Endodermal cell (in vitro differentiated cells): ENCODE measurements at regions not wholly inside any gene's neighbourhood (a gene's known extent, or its start where the extent isn't known, plus 50 kb on each side); places are given as distances from the start of the nearest gene placed in this dataset.

Experiments used
- DNase-seq: peaks from one replicate; pipeline ENCODE4 v3.0.0-alpha.2; 2017
- H3K27ac ChIP-seq: 2 replicates; pipeline ENCODE4 v1.5.1; 2013; ENCODE audit warnings: mild to moderate bottlenecking, low read depth, low read length, moderate library complexity
- H3K27me3 ChIP-seq: 2 replicates; pipeline ENCODE4 v1.6.1; 2013; ENCODE audit warnings: mild to moderate bottlenecking, low read length, moderate library complexity; ENCODE audit not compliant: insufficient read depth, control insufficient read depth, poor library complexity, severe bottlenecking
- H3K36me3 ChIP-seq: 2 replicates; pipeline ENCODE4 v1.7.0; 2013; ENCODE audit warnings: mild to moderate bottlenecking, low read length, moderate library complexity; ENCODE audit not compliant: control insufficient read depth, insufficient read depth
- H3K4me1 ChIP-seq: one replicate; pipeline ENCODE4 v1.7.0; 2013; ENCODE audit warnings: low read length; ENCODE audit not compliant: control insufficient read depth, insufficient read depth
- H3K4me3 ChIP-seq: 2 replicates; pipeline ENCODE4 v1.5.1; 2013; ENCODE audit warnings: mild to moderate bottlenecking, low read length, moderate library complexity
- H3K9ac ChIP-seq: 2 replicates; pipeline ENCODE4 v1.6.1; 2013; ENCODE audit warnings: mild to moderate bottlenecking, low read length, moderate library complexity; ENCODE audit not compliant: poor library complexity, severe bottlenecking; ENCODE audit errors: extremely low read depth
- H3K9me3 ChIP-seq: 2 replicates; pipeline ENCODE4 v1.6.1; 2013; ENCODE audit warnings: mild to moderate bottlenecking, low read length, moderate library complexity; ENCODE audit not compliant: control insufficient read depth
- H3K27ac Mint-ChIP-seq: 2 replicates; pipeline ENCODE4 v1.8.0; 2020; ENCODE audit warnings: mixed read lengths
- H3K27me3 Mint-ChIP-seq: 2 replicates; pipeline ENCODE4 v1.8.0; 2021; ENCODE audit warnings: mild to moderate bottlenecking, mixed read lengths; ENCODE audit not compliant: insufficient read depth
- H3K36me3 Mint-ChIP-seq: 2 replicates; pipeline ENCODE4 v1.8.0; 2020; ENCODE audit warnings: low read depth, mixed read lengths
- H3K4me1 Mint-ChIP-seq: 2 replicates; pipeline ENCODE4 v1.8.0; 2020; ENCODE audit warnings: mixed read lengths
- H3K4me3 Mint-ChIP-seq: 2 replicates; pipeline ENCODE4 v1.8.0; 2020; ENCODE audit warnings: mild to moderate bottlenecking, moderate library complexity, mixed read lengths
- H3K9me3 Mint-ChIP-seq: 2 replicates; pipeline ENCODE4 v1.8.0; 2020; ENCODE audit warnings: mild to moderate bottlenecking, mixed read lengths
- CTCF ChIP-seq: fragments of 200-600 bp; sonication (generic); conservative IDR thresholded peaks from 2 replicates; pipeline ENCODE4 v1.5.0; 2021; ENCODE audit warnings: antibody characterized with exemption, mild to moderate bottlenecking
- WGBS, 2 experiments: methylation state at CpG; one replicate each; pipeline versions ENCODE4 v1.1.5 to v1.1.7; 2013; ENCODE audit warnings: missing lambda C conversion rate in 2 of 2, mixed read lengths in 1 of 2; ENCODE audit not compliant: insufficient coverage in 1 of 2, insufficient read length in 1 of 2; 5-methylcytosine and 5-hydroxymethylcytosine counted together

GRCh38 chr11:19576903-19577302 lies 135.7 kb upstream of the NAV2 start:
- no peak overlapping the region for H3K4me3 Mint-ChIP-seq
- no peak for DNase-seq
- 90 to 97% methylated on average over 6 of the region's 6 CpGs for WGBS, 2 experiments
- no peak overlapping the region for H3K9ac ChIP-seq
- no peak overlapping the region for H3K4me3 ChIP-seq
- H3K36me3 ChIP-seq: no peaks in the 10 kb centered on the region
- no peak overlapping the region for H3K27ac ChIP-seq
- no peaks in the 10 kb centered on the region for H3K27me3 ChIP-seq
- no peak for TF ChIP-seq CTCF
- peaks cover 2% of the 10 kb centered on the region for H3K27me3 Mint-ChIP-seq
- no peaks in the 10 kb centered on the region for H3K9me3 ChIP-seq
- peaks cover 16% of the 10 kb centered on the region for H3K4me1 Mint-ChIP-seq
- no peaks in the 10 kb centered on the region for H3K4me1 ChIP-seq
- H3K36me3 Mint-ChIP-seq: no peaks in the 10 kb centered on the region
- no peaks in the 10 kb centered on the region for H3K9me3 Mint-ChIP-seq
- H3K27ac Mint-ChIP-seq: no peak overlapping the region

DNA sequence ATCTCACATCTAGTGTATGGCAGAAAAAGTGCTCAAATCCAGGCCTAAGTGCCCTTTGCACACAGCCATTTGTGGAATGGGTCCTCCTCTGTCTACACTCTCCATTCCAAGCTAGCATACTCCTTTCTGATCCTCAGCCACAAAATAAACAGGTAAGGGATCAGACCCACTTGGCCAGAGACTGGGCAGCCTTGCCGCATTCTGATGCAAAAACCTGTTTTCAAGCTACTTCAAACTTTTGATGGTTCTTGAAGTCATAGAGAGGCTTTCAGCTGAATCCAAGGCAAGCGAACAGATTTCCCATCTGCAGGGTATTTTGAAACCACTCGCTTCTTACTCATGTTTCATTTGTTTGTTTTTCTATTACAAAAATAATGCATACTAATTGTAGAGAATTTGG lies 136.6 kb upstream of the NAV2 start:
- H3K36me3 ChIP-seq: no peaks in the 10 kb centered on the region
- Mint-ChIP-seq H3K4me1 (peaks cover 16% of the 10 kb centered on the region), H3K4me3 (no peak overlapping the region), H3K9me3 (no peaks in the 10 kb centered on the region), H3K27me3 (peaks cover 2% of the 10 kb centered on the region), H3K27ac (no peak overlapping the region), H3K36me3 (no peaks in the 10 kb centered on the region)
- no peak for TF ChIP-seq CTCF
- no peaks in the 10 kb centered on the region for H3K4me1 ChIP-seq
- H3K27ac ChIP-seq: no peak overlapping the region
- H3K9me3 ChIP-seq: no peaks in the 10 kb centered on the region
- H3K27me3 ChIP-seq: no peaks in the 10 kb centered on the region
- 93 to 97% methylated on average over 2 to 3 of the region's 3 CpGs for WGBS, 2 experiments
- no peak overlapping the region for H3K9ac ChIP-seq
- no peak overlapping the region for H3K4me3 ChIP-seq
- DNase-seq: no peak

DNA sequence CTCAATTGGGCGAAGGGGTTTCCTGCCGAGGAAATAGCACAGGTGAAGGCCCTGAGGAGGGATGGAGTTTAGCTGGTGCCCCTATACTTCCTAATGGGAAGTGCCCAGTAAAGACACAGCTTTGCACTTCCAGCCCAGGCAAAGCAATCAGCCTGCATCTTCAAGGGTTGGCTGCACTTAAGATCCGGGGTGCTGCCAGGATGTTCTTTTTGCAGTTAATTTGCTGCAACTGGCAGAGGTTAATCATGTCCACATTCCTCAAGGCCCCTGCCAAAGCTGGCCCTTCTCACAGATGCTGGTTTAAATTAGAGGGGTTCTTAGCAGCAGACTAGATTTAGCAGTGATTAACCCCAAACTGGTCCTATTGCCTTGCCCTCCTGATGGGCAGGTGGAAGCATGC lies 137.7 kb upstream of the NAV2 start:
- H3K9me3 Mint-ChIP-seq: no peaks in the 10 kb centered on the region
- Histone ChIP-seq H3K9ac (no peak overlapping the region), H3K9me3 (no peaks in the 10 kb centered on the region), H3K27me3 (no peaks in the 10 kb centered on the region), H3K4me1 (no peaks in the 10 kb centered on the region), H3K36me3 (no peaks in the 10 kb centered on the region), H3K27ac (no peak overlapping the region), H3K4me3 (no peak overlapping the region)
- H3K4me1 Mint-ChIP-seq: peaks cover 16% of the 10 kb centered on the region
- H3K4me3 Mint-ChIP-seq: no peak overlapping the region
- H3K27me3 Mint-ChIP-seq: peaks cover 5% of the 10 kb centered on the region
- DNase-seq: no peak
- TF ChIP-seq CTCF: no peak
- no peaks in the 10 kb centered on the region for H3K36me3 Mint-ChIP-seq
- no peak overlapping the region for H3K27ac Mint-ChIP-seq
- WGBS, 2 experiments: 50 to 62% methylated on average over 2 to 3 of the region's 3 CpGs
